H1 (cell line): ENCODE measurements at regions not wholly inside any gene's neighbourhood (a gene's known extent, or its start where the extent isn't known, plus 50 kb on each side); places are given as distances from the start of the nearest gene placed in this dataset.

ENCODE experiments used
- CTBP2 ChIP-seq: IDR thresholded peaks from 2 replicates; pipeline ENCODE4 v1.7.0; 2011; ENCODE audit warnings: borderline replicate concordance, mild to moderate bottlenecking, moderate library complexity, mixed read lengths, low read length; ENCODE audit not compliant: insufficient read depth, insufficient read length
- EP300 ChIP-seq, 2 experiments: IDR thresholded peaks; 1 replicate in 1 of 2; 2 replicates in 1 of 2; pipeline ENCODE4 v1.6.1; 2011 to 2012; ENCODE audit warnings: low read depth in 2 of 2, low read length in 2 of 2, mild to moderate bottlenecking in 2 of 2, borderline replicate concordance in 1 of 2, inconsistent platforms in 1 of 2, moderate library complexity in 1 of 2
- JUND ChIP-seq: IDR thresholded peaks from 2 replicates; pipeline ENCODE4 v1.6.1; 2011; ENCODE audit warnings: mild to moderate bottlenecking, improper control_type of control experiment, low read length
- KDM1A ChIP-seq: fragments of 200-600, 300-600 bp; sonication (generic); IDR thresholded peaks from 2 replicates; pipeline ENCODE4 v1.7.1; 2016; ENCODE audit warnings: mild to moderate bottlenecking, low read length, borderline replicate concordance
- MAFK ChIP-seq: IDR thresholded peaks from 2 replicates; pipeline ENCODE4 v1.6.1; 2012; ENCODE audit warnings: low read depth, mild to moderate bottlenecking, improper control_type of control experiment, low read length
- NANOG ChIP-seq: IDR thresholded peaks from 2 replicates; pipeline ENCODE4 v1.6.1; 2011; ENCODE audit warnings: low read length, low read depth, mild to moderate bottlenecking, inconsistent platforms; ENCODE audit not compliant: insufficient read depth, poor library complexity, severe bottlenecking
- POU5F1 ChIP-seq: IDR thresholded peaks from 2 replicates; pipeline ENCODE4 v1.6.1; 2011; ENCODE audit warnings: low read depth, mild to moderate bottlenecking, low read length, moderate library complexity
- SP1 ChIP-seq: IDR thresholded peaks from 2 replicates; pipeline ENCODE4 v1.6.1; 2011; ENCODE audit warnings: low read depth, low read length
- TAF1 ChIP-seq: IDR thresholded peaks from 2 replicates; pipeline ENCODE4 v1.6.1; 2011; ENCODE audit warnings: mild to moderate bottlenecking, low read depth, low read length
- TF ChIP-seq, protein P1 (sequence below): fragments of 300-600 bp; sonication (generic); IDR thresholded peaks from 2 replicates; pipeline ENCODE4 v1.7.1; 2012; ENCODE audit warnings: low read length, moderate library complexity, mild to moderate bottlenecking, inconsistent platforms; ENCODE audit not compliant: insufficient replicate concordance

DNA sequence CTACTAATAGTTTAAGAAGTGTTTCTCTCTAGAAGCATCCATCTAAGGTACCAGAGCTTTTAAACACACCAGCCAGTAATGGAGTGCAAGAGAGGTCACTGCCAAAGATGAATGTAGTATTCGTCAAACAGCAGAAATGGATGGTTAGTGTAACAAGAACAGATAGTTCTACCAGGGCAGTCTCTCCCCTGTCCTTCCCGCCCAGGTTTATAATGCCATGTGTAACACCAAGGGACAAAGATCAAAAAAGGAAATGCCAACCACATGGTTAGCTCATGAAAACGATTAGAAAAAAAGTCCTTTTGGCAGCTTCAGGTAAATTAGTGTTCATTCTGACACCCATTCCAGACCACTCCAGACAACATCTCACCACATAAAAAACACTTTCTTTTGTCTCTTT is 100.9 kb downstream of the RPS29 start (continued):
- TF ChIP-seq, protein P1, sequence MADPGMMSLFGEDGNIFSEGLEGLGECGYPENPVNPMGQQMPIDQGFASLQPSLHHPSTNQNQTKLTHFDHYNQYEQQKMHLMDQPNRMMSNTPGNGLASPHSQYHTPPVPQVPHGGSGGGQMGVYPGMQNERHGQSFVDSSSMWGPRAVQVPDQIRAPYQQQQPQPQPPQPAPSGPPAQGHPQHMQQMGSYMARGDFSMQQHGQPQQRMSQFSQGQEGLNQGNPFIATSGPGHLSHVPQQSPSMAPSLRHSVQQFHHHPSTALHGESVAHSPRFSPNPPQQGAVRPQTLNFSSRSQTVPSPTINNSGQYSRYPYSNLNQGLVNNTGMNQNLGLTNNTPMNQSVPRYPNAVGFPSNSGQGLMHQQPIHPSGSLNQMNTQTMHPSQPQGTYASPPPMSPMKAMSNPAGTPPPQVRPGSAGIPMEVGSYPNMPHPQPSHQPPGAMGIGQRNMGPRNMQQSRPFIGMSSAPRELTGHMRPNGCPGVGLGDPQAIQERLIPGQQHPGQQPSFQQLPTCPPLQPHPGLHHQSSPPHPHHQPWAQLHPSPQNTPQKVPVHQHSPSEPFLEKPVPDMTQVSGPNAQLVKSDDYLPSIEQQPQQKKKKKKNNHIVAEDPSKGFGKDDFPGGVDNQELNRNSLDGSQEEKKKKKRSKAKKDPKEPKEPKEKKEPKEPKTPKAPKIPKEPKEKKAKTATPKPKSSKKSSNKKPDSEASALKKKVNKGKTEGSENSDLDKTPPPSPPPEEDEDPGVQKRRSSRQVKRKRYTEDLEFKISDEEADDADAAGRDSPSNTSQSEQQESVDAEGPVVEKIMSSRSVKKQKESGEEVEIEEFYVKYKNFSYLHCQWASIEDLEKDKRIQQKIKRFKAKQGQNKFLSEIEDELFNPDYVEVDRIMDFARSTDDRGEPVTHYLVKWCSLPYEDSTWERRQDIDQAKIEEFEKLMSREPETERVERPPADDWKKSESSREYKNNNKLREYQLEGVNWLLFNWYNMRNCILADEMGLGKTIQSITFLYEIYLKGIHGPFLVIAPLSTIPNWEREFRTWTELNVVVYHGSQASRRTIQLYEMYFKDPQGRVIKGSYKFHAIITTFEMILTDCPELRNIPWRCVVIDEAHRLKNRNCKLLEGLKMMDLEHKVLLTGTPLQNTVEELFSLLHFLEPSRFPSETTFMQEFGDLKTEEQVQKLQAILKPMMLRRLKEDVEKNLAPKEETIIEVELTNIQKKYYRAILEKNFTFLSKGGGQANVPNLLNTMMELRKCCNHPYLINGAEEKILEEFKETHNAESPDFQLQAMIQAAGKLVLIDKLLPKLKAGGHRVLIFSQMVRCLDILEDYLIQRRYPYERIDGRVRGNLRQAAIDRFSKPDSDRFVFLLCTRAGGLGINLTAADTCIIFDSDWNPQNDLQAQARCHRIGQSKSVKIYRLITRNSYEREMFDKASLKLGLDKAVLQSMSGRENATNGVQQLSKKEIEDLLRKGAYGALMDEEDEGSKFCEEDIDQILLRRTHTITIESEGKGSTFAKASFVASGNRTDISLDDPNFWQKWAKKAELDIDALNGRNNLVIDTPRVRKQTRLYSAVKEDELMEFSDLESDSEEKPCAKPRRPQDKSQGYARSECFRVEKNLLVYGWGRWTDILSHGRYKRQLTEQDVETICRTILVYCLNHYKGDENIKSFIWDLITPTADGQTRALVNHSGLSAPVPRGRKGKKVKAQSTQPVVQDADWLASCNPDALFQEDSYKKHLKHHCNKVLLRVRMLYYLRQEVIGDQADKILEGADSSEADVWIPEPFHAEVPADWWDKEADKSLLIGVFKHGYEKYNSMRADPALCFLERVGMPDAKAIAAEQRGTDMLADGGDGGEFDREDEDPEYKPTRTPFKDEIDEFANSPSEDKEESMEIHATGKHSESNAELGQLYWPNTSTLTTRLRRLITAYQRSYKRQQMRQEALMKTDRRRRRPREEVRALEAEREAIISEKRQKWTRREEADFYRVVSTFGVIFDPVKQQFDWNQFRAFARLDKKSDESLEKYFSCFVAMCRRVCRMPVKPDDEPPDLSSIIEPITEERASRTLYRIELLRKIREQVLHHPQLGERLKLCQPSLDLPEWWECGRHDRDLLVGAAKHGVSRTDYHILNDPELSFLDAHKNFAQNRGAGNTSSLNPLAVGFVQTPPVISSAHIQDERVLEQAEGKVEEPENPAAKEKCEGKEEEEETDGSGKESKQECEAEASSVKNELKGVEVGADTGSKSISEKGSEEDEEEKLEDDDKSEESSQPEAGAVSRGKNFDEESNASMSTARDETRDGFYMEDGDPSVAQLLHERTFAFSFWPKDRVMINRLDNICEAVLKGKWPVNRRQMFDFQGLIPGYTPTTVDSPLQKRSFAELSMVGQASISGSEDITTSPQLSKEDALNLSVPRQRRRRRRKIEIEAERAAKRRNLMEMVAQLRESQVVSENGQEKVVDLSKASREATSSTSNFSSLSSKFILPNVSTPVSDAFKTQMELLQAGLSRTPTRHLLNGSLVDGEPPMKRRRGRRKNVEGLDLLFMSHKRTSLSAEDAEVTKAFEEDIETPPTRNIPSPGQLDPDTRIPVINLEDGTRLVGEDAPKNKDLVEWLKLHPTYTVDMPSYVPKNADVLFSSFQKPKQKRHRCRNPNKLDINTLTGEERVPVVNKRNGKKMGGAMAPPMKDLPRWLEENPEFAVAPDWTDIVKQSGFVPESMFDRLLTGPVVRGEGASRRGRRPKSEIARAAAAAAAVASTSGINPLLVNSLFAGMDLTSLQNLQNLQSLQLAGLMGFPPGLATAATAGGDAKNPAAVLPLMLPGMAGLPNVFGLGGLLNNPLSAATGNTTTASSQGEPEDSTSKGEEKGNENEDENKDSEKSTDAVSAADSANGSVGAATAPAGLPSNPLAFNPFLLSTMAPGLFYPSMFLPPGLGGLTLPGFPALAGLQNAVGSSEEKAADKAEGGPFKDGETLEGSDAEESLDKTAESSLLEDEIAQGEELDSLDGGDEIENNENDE: no peak
- TF ChIP-seq JUND (no peak), MAFK (no peak), CTBP2 (no peak), POU5F1 (no peak), SP1 (no peak), KDM1A (no peak), EP300 (IDR thresholded peaks at IDR 0.05; ENCODE audit: borderline replicate concordance in 1 of 2, low read depth in 2 of 2, low read length in 2 of 2) (no peak), TAF1 (no peak), NANOG (no peak)
